AG09309 (cell line): ENCODE measurements at regions not wholly inside any gene's neighbourhood (a gene's known extent, or its start where the extent isn't known, plus 50 kb on each side); places are given as distances from the start of the nearest gene placed in this dataset.
"Not testable (repeated sequence)": the region's sequence is repeated elsewhere in the genome, so short reads cannot be mapped to it uniquely, and the experiment has no call there.

Experiments
- DNase-seq: peaks from one replicate; pipeline ENCODE4 v3.0.0-alpha.2; 2010; ENCODE audit warnings: low read depth
- H3K4me3 ChIP-seq: 2 replicates; pipeline ENCODE4 v1.5.1; 2011; ENCODE audit warnings: mild to moderate bottlenecking, low read depth, low read length, moderate library complexity; ENCODE audit not compliant: control insufficient read depth
- TF ChIP-seq, protein P1 (sequence below): IDR thresholded peaks from 2 replicates; pipeline ENCODE4 v1.5.1; 2011; ENCODE audit warnings: mild to moderate bottlenecking, low read depth, low read length, inconsistent platforms; ENCODE audit not compliant: insufficient read depth, control insufficient read depth; ENCODE audit errors: missing control alignments

DNA sequence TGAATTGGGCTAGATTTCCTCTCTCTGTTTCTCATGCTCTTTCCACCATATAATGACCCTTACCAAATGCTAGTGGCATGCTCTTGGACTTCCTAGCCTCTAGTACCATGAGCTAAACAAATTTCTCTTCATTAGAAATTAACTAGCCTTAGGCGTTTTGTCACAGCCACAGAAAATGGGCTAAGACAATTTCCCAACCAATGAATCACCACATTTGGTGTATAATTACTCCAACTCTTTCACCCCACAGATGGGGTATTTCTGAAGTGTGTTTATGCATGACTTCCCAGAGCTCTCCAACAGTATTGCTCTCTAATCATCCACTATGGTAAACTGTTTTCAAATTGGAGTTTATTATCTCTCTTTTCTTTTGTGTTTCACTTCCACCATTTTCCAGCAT, 1041.1 kb upstream of the COX7C start:
- H3K4me3 ChIP-seq, result no peak overlapping the region
- DNase-seq, result no peak
- TF ChIP-seq, protein P1, sequence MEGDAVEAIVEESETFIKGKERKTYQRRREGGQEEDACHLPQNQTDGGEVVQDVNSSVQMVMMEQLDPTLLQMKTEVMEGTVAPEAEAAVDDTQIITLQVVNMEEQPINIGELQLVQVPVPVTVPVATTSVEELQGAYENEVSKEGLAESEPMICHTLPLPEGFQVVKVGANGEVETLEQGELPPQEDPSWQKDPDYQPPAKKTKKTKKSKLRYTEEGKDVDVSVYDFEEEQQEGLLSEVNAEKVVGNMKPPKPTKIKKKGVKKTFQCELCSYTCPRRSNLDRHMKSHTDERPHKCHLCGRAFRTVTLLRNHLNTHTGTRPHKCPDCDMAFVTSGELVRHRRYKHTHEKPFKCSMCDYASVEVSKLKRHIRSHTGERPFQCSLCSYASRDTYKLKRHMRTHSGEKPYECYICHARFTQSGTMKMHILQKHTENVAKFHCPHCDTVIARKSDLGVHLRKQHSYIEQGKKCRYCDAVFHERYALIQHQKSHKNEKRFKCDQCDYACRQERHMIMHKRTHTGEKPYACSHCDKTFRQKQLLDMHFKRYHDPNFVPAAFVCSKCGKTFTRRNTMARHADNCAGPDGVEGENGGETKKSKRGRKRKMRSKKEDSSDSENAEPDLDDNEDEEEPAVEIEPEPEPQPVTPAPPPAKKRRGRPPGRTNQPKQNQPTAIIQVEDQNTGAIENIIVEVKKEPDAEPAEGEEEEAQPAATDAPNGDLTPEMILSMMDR, result no peak

DNA sequence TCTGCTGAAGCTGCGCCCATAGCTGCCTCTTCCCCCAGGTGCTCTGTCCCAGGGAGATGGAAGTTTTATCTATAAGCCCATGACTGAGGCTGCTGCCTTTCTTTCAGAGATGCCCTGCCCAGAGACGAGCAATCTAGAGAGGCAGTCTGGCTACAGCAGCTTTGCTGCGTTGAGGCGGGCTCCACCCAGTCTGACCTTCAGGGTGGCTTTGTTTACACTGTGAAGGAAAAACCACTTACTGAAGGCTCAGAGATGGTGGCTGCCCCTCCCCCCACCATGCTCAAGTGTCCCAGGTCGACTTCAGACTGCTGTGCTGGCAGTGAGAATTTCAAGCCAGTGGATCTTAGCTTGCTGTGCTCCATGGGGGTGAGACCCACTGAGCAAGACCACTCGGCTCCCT, 1029.9 kb upstream of the COX7C start:
- not testable (repeated sequence) for DNase-seq, H3K4me3 ChIP-seq

DNA sequence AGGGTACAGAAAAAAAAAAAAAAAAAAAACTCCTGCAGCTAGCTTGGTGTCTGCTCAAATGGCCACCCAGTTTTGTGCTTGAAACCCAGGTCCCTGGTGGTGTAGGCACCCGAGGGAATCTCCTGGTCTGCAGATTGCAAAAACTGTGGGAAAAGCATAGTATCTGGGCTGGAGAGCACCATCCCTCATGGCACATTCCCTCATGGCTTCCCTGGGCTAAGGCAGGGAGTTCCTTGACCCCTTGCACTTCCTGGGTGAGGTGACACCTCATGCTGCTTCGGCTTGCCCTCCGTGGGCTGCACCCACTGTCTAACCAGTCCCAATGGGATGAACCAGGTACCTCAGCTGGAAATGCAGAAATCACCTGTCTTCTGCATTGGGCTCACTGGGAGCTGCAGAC, 1029.5 kb upstream of the COX7C start:
- not testable (repeated sequence) for DNase-seq, H3K4me3 ChIP-seq

DNA sequence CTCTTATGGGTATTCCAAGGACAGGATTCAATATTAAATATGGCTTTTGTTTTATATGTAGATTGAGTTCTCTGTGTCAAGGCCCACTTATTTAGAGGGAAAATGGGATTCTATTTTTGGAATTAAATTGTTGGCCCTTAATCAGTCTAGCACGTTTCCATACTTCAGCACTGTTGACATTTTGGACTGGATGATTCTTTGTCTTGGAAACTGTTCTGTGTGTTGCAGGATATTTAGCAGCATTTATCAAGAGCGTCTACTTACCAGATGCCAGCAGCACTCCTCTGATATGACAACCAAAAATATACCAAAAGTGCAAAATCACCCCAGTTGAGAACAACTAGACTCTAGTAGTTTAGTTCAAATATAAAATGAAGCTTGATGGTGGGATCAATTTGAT, 1027.0 kb upstream of the COX7C start:
- no peak overlapping the region for H3K4me3 ChIP-seq
- TF ChIP-seq, protein P1, result no peak
- DNase-seq, result no peak

DNA sequence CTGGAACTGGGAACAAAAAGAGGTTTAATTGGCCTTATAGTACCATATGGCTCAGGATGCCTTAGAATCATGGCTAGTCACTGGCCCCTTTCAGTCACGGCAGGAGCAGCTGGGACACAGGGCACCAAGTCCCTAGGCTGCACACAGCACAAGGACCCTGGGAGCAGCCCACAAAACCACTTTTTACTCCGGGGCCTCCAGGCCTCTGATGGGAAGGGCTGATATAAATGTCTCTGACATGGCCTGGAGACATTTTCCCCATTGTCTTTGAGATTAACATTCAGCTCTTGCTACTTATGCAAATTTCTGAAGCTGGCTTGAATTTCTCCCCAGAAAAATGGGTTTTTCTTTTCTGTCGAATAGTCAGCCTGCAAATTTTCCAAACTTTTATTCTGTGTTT, 1026.4 kb upstream of the COX7C start:
- TF ChIP-seq, protein P1, result no peak
- DNase-seq, result no peak
- no peak overlapping the region for H3K4me3 ChIP-seq

DNA sequence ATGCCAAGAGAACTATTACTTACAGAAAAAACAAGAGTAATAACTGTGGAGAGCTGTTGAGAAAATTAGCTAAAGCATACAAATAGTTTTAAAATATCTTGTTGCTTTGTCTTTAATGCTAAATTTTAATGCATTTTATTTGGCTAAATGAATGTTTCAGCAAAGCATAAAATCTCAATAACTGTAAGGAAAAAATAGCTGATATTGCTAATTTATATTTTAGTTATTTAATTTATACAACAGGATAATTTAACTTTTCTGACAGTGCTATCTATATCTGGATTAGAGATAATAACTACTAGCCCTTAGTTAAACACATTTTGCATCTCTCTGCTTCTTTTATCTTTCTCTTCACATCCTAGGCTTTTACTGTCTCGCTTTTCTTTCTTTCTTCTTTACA, 1014.9 kb upstream of the COX7C start:
- TF ChIP-seq, protein P1, result no peak

DNA sequence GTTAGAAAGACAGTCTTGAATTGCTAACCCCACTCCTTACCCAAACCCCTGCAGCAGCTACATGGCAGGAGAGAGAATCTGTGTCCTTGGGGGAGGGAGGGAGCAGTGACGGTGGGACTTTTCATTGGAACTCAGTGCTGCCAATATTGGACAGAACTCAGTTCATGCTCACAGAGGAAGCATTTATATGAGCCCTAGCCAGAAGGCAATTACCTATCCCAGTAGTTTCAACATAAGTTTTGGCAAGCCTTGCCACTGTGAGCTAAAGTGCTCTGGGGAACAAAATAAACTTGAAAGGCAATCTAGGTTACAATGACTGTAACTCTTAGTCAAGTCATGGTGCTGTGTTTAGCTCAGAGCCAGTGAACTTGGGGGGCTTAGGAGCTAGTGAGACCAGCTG, 1013.4 kb upstream of the COX7C start:
- DNase-seq, result no peak
- TF ChIP-seq, protein P1, result no peak
- H3K4me3 ChIP-seq, result no peak overlapping the region

More for the DNA sequence above, 1014.9 kb upstream of the COX7C start:
- no peak overlapping the region for H3K4me3 ChIP-seq
- no peak for DNase-seq

DNA sequence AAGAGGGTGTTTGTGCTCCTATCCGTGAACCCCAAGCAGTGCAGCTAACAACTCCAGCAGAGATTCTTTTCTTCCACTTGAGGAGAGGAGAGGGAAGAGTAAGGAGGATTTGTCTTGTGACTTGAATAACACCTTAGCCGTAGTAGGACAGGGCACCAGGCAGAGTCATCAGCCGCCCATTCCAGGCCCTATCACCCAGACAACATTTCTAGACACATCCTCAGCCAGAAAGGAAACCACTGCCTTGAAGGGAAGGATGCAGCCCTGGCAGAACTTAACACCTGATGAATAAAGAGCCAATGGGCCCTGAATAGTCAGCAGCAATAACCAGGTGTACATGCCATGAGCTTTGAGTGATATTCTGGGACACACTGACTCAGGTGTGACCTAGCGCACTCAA, 1013.0 kb upstream of the COX7C start:
- no peak overlapping the region for H3K4me3 ChIP-seq
- no peak for DNase-seq
- TF ChIP-seq, protein P1, result no peak
